ENCODE measurements at regions not wholly inside any gene's neighbourhood (a gene's known extent, or its start where the extent isn't known, plus 50 kb on each side); places are given as distances from the start of the nearest gene placed in this dataset.

DNA sequence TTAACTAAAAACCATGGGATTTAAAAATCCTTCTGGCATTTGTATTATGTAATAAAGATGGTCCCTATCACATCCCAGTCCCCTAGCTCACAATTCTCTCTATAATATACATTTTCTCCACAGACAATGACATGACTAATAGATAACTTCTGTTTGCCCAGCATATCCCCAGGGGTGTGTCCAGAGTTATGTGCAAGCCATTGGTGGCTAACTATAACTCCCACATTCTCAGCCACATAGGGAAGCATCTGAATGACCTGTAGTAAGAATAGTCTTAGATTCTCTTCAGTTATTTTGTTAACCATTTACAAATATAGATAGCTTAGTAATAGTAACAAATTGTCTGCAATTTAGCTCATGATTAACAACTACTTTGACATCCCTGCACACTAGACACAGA, 52.2 kb upstream of the RBSN start:
- H3K79me2 ChIP-seq (ENCODE audit: control insufficient read depth, insufficient read depth, low read length): no peaks in the 10 kb centered on the region
- no peaks in the 10 kb centered on the region for H3K4me1 ChIP-seq (ENCODE audit: control insufficient read depth in 2 of 2, insufficient read depth in 2 of 2, low read length in 2 of 2)
- no peak overlapping the region for H3K4me3 Mint-ChIP-seq
- H3K36me3 ChIP-seq (replicated peaks in 1 of 2; ENCODE audit: control extremely low read depth in 1 of 2, control insufficient read depth in 1 of 2, extremely low read depth in 1 of 2, insufficient read depth in 2 of 2, low read length in 1 of 2): no peaks in the 10 kb centered on the region
- no peaks in the 10 kb centered on the region for H4K20me1 ChIP-seq (ENCODE audit: control insufficient read depth, insufficient read depth, low read length, poor library complexity, severe bottlenecking)
- no peak overlapping the region for H2AFZ ChIP-seq (ENCODE audit: insufficient read depth, low read depth, low read length, poor library complexity, severe bottlenecking)
- ChIA-PET POLR2A (no interaction called here), CTCF (no interaction called here)
- TF ChIP-seq CTCF (IDR thresholded peaks at IDR 0.05): no peak
- TF ChIP-seq EZH2 (IDR thresholded peaks at IDR 0.05; ENCODE audit: borderline replicate concordance, insufficient read depth, low read depth, low read length, poor library complexity, severe bottlenecking): no peak
- intact Hi-C loops (cut with micrococcal nuclease): no loop called here
- no peaks in the 10 kb centered on the region for H3K4me1 Mint-ChIP-seq
- H3K9me3 ChIP-seq (ENCODE audit: control extremely low read depth in 1 of 3, control insufficient read depth in 2 of 3, insufficient read depth in 1 of 3, low read length in 2 of 3): no peaks in the 10 kb centered on the region
- H3K27me3 ChIP-seq (replicated peaks in 1 of 4; ENCODE audit: control extremely low read depth in 1 of 4, control insufficient read depth in 3 of 4, insufficient read depth in 4 of 4, low read length in 3 of 4): peaks cover 0 to 20% (median 16%) of the 10 kb centered on the region in 4 experiments
- H3K4me3 ChIP-seq (ENCODE audit: control extremely low read depth in 1 of 5, extremely low read depth in 1 of 5, insufficient read depth in 1 of 5, low read depth in 2 of 5, low read length in 4 of 5): no peak overlapping the region
- no peaks in the 10 kb centered on the region for H3K9me3 Mint-ChIP-seq (ENCODE audit: insufficient read depth)
- no peak overlapping the region for H3K27ac ChIP-seq (ENCODE audit: low read length in 2 of 2)
- no peak overlapping the region for H3K27ac Mint-ChIP-seq
- DNase-seq (no peak), ATAC-seq (ENCODE audit: low read depth) (no peak)
- H3K4me2 ChIP-seq (replicated peaks; ENCODE audit: low read depth, low read length, poor library complexity, severe bottlenecking): no peak overlapping the region
- peaks cover 40% of the 10 kb centered on the region for H3K27me3 Mint-ChIP-seq
- H3K9ac ChIP-seq (ENCODE audit: low read length): no peak overlapping the region

- Histone ChIP-seq H3K36me3 (replicated peaks in 1 of 2; ENCODE audit: control extremely low read depth in 1 of 2, control insufficient read depth in 1 of 2, extremely low read depth in 1 of 2, insufficient read depth in 2 of 2, low read length in 1 of 2) (no peaks in the 10 kb centered on the region), H3K4me3 (ENCODE audit: control extremely low read depth in 1 of 5, extremely low read depth in 1 of 5, insufficient read depth in 1 of 5, low read depth in 2 of 5, low read length in 4 of 5) (no peak overlapping the region), H3K9ac (ENCODE audit: low read length) (no peak overlapping the region), H3K27ac (ENCODE audit: low read length in 2 of 2) (no peak overlapping the region), H3K4me2 (replicated peaks; ENCODE audit: low read depth, low read length, poor library complexity, severe bottlenecking) (no peak overlapping the region), H3K9me3 (ENCODE audit: control extremely low read depth in 1 of 3, control insufficient read depth in 2 of 3, insufficient read depth in 1 of 3, low read length in 2 of 3) (no peaks in the 10 kb centered on the region), H2AFZ (ENCODE audit: insufficient read depth, low read depth, low read length, poor library complexity, severe bottlenecking) (no peak overlapping the region), H3K79me2 (ENCODE audit: control insufficient read depth, insufficient read depth, low read length) (no peaks in the 10 kb centered on the region), H4K20me1 (ENCODE audit: control insufficient read depth, insufficient read depth, low read length, poor library complexity, severe bottlenecking) (no peaks in the 10 kb centered on the region), H3K27me3 (replicated peaks in 1 of 4; ENCODE audit: control extremely low read depth in 1 of 4, control insufficient read depth in 3 of 4, insufficient read depth in 4 of 4, low read length in 3 of 4) (peaks cover 0 to 28% (median 17%) of the 10 kb centered on the region in 4 experiments), H3K4me1 (ENCODE audit: control insufficient read depth in 2 of 2, insufficient read depth in 2 of 2, low read length in 2 of 2) (no peaks in the 10 kb centered on the region)
- Mint-ChIP-seq H3K27me3 (peaks cover 40% of the 10 kb centered on the region), H3K4me3 (no peak overlapping the region), H3K9me3 (ENCODE audit: insufficient read depth) (no peaks in the 10 kb centered on the region), H3K4me1 (no peaks in the 10 kb centered on the region), H3K27ac (no peak overlapping the region)
- DNase-seq (no peak), ATAC-seq (ENCODE audit: low read depth) (no peak)
- intact Hi-C loops (cut with micrococcal nuclease): no loop called here
- CTCF ChIA-PET: interaction anchor here (1.0 kb wide), 1 partner anchor 36 kb away, joined by 3 read pairs; no protein-coding TSS in a partner anchor
- no CpG with 5 or more reads among the region's 2 CpGs for WGBS (ENCODE audit: insufficient coverage)
- TF ChIP-seq CTCF (IDR thresholded peaks at IDR 0.05): no peak
- no peak for TF ChIP-seq EZH2 (IDR thresholded peaks at IDR 0.05; ENCODE audit: borderline replicate concordance, insufficient read depth, low read depth, low read length, poor library complexity, severe bottlenecking)
- POLR2A ChIA-PET: no interaction called here
Measured at GRCh38 chr3:15152184-15152583, 53.2 kb upstream of the RBSN start.

Measured in B cell (primary cell).